WERI-Rb-1 (cell line): ENCODE measurements at regions not wholly inside any gene's neighbourhood (a gene's known extent, or its start where the extent isn't known, plus 50 kb on each side); places are given as distances from the start of the nearest gene placed in this dataset.

Source experiments
- DNase-seq: peaks from one replicate; pipeline ENCODE4 v3.0.0-alpha.2; 2020
- H3K27ac ChIP-seq: fragments of 250-450 bp; sonication (Bioruptor Pico); 2 replicates; pipeline ENCODE4 v1.5.1; 2020; ENCODE audit warnings: mild to moderate bottlenecking, moderate library complexity
- H3K27me3 ChIP-seq: fragments of 250-450 bp; sonication (Bioruptor Pico); 2 replicates; pipeline ENCODE4 v1.5.1; 2021; ENCODE audit warnings: mild to moderate bottlenecking, low read depth, moderate library complexity; ENCODE audit not compliant: insufficient read depth, severe bottlenecking
- H3K36me3 ChIP-seq: fragments of 250-450 bp; sonication (Bioruptor Pico); 2 replicates; pipeline ENCODE4 v1.5.1; 2020; ENCODE audit warnings: mild to moderate bottlenecking, moderate library complexity
- H3K4me3 ChIP-seq: 2 replicates; pipeline ENCODE4 v1.5.1; 2011; ENCODE audit warnings: low read depth, mild to moderate bottlenecking, control low read depth, low read length
- H3K9me3 ChIP-seq: fragments of 250-450 bp; sonication (Bioruptor Pico); 2 replicates; pipeline ENCODE4 v1.5.1; 2021; ENCODE audit warnings: mild to moderate bottlenecking, moderate library complexity; ENCODE audit not compliant: severe bottlenecking
- TF ChIP-seq, protein P1 (sequence below): IDR thresholded peaks from 2 replicates; pipeline ENCODE4 v1.5.1; 2011; ENCODE audit warnings: low read depth, mild to moderate bottlenecking, control low read depth, inconsistent platforms, low read length

DNA sequence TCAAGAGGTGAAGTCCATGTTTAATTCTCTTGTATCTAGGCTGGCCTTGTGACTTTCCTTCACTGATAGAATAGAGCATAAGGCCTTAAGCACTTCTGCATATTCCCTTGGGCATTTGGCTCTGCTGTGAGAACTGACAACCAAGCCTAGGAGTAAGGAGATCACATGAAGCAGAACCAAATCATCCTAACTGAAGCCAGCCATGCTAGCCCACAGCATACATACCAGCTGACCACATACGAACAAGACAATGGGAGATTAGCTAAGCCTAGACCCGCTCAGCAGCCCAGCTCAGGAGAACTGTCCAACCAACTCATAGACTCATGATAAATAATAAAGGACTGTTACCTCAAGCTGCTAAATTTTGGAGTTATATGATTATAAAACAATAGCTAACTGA lies 114.6 kb upstream of the NEK7 start:
- H3K27me3 ChIP-seq: no peaks in the 10 kb centered on the region
- DNase-seq: no peak
- no peaks in the 10 kb centered on the region for H3K36me3 ChIP-seq
- TF ChIP-seq, protein P1, sequence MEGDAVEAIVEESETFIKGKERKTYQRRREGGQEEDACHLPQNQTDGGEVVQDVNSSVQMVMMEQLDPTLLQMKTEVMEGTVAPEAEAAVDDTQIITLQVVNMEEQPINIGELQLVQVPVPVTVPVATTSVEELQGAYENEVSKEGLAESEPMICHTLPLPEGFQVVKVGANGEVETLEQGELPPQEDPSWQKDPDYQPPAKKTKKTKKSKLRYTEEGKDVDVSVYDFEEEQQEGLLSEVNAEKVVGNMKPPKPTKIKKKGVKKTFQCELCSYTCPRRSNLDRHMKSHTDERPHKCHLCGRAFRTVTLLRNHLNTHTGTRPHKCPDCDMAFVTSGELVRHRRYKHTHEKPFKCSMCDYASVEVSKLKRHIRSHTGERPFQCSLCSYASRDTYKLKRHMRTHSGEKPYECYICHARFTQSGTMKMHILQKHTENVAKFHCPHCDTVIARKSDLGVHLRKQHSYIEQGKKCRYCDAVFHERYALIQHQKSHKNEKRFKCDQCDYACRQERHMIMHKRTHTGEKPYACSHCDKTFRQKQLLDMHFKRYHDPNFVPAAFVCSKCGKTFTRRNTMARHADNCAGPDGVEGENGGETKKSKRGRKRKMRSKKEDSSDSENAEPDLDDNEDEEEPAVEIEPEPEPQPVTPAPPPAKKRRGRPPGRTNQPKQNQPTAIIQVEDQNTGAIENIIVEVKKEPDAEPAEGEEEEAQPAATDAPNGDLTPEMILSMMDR: no peak
- H3K4me3 ChIP-seq: no peak overlapping the region
- no peaks in the 10 kb centered on the region for H3K9me3 ChIP-seq
- no peak overlapping the region for H3K27ac ChIP-seq

DNA sequence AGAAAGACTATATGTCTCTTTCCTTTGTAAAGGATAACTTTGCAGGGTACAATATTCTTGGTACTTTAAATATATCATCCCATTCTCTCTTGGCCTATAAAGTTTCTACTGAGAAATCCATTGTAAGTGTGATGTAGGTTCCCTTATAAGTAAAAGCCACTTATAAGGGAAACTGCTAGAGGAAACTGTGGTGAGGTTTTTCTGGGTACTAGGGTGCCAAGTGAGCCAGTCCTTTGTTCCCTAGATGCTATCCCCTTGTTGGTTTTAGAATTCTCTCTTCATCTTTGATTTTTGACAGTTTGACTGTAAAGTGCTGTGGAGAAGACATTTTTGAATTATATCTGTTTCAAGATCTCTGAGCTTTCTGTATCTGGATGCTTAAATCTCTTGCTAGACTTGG lies 108.9 kb upstream of the NEK7 start:
- H3K9me3 ChIP-seq: no peaks in the 10 kb centered on the region
- TF ChIP-seq, protein P1: no peak
- H3K27me3 ChIP-seq: no peaks in the 10 kb centered on the region
- no peak overlapping the region for H3K27ac ChIP-seq
- DNase-seq: no peak
- no peaks in the 10 kb centered on the region for H3K36me3 ChIP-seq
- H3K4me3 ChIP-seq: no peak overlapping the region

DNA sequence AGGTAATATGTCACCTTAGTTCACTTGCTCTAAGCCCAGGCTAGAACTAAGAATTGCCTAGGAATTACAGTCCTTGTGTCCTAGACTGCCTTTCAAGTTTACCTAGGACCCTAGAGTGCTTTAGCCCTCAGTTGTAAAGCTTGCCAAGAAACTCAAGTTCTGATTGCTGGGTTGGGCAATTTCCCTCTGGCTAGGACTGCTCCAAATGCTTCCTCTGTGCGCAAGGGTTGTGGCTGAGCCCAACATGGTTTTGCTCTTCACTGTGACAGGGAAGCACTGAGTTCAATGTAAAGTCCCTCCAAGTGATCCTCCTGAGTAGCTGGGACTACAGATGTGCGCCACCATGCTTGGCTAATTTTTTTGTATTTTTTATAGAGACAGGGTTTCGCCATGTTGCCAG lies 102.3 kb upstream of the NEK7 start:
- no peak overlapping the region for H3K27ac ChIP-seq
- DNase-seq: no peak

DNA sequence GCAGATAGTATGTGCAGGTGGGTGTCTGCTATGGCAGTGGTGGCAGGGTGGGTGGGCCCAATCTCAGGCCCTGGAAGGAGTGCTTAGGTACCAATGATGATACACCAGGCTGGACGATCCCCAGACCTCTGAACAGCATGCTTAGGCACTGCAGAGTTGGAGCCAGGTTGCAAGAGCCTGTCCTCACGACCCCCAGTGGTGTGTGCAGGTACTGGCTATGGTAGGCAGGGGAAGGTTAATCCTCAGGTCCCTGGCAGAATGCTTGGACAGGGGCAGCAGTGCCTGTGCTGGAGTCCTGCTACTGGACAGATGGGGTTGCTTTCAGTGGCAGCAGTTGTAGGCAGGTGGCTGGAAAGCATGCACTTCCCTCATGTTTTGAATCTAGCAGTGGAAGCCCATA lies 100.5 kb upstream of the NEK7 start:
- DNase-seq: peak; percentile 73
- Histone ChIP-seq H3K27me3 (no peaks in the 10 kb centered on the region), H3K9me3 (no peaks in the 10 kb centered on the region), H3K27ac (no peak overlapping the region), H3K36me3 (no peaks in the 10 kb centered on the region), H3K4me3 (no peak overlapping the region)
- TF ChIP-seq, protein P1: peak; percentile 87

More for the DNA sequence above, 102.3 kb upstream of the NEK7 start:
- Histone ChIP-seq H3K27me3 (no peaks in the 10 kb centered on the region), H3K9me3 (no peaks in the 10 kb centered on the region), H3K36me3 (no peaks in the 10 kb centered on the region), H3K4me3 (no peak overlapping the region)
- TF ChIP-seq, protein P1: no peak

DNA sequence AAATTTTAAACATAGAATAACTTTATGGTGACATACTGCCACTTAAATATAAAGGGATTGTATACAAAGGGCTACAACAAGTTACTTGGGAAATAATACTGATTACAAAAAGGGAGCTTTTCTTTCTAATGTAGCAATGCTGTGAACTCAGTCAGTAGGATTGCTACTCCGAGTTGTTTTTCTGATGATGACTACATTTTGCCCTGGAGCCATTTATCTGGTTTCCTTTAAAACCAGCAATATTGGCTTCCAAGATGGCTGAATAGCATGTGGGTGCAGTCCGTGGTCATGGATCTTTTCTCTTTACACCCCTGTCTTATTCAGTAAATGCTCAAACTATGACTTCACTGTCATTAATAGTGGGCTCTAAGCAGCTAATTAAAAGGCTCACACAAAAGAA lies 92.6 kb upstream of the NEK7 start:
- H3K4me3 ChIP-seq: no peak overlapping the region
- no peak overlapping the region for H3K27ac ChIP-seq
- DNase-seq: no peak
- no peaks in the 10 kb centered on the region for H3K27me3 ChIP-seq
- TF ChIP-seq, protein P1: no peak
- no peaks in the 10 kb centered on the region for H3K9me3 ChIP-seq
- no peaks in the 10 kb centered on the region for H3K36me3 ChIP-seq

DNA sequence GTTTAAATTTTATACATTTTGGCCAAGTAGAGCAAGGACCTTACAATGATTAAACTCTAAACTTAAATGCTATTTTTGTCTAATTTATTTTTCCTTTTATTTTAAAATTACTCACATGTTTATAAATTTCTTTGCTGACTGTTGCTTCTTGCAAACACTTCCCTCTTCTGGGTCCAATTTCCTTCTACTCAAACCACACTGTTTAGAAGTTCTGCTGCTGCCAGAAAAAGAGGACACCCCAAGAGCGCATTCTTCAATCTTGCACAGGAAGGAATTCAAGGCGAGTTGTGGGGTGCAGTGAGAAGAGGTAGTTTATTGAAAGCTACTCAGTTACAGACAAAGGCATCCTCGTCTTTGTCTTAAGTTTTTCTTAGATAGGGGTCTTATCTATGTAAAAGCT lies 88.5 kb upstream of the NEK7 start:
- no peak overlapping the region for H3K4me3 ChIP-seq
- H3K9me3 ChIP-seq: no peaks in the 10 kb centered on the region
- TF ChIP-seq, protein P1: no peak
- H3K27ac ChIP-seq: no peak overlapping the region
- no peaks in the 10 kb centered on the region for H3K27me3 ChIP-seq
- H3K36me3 ChIP-seq: no peaks in the 10 kb centered on the region
- no peak for DNase-seq
